Epithelial cell of prostate (primary cell): ENCODE measurements at regions not wholly inside any gene's neighbourhood (a gene's known extent, or its start where the extent isn't known, plus 50 kb on each side); places are given as distances from the start of the nearest gene placed in this dataset.
A peak's percentile ranks its signal among the peaks of the same experiment; 100 is the strongest.
"Not testable (repeated sequence)": the region's sequence is repeated elsewhere in the genome, so short reads cannot be mapped to it uniquely, and the experiment has no call there.

ENCODE experiments used
- DNase-seq: peaks from one replicate; pipeline ENCODE4 v3.0.0-alpha.2; 2011; ENCODE audit warnings: low read depth, low spot score
- H3K27ac ChIP-seq: fragments of 450-650 bp; 2 replicates; pipeline ENCODE4 v1.5.1; 2017; ENCODE audit warnings: mild to moderate bottlenecking

DNA sequence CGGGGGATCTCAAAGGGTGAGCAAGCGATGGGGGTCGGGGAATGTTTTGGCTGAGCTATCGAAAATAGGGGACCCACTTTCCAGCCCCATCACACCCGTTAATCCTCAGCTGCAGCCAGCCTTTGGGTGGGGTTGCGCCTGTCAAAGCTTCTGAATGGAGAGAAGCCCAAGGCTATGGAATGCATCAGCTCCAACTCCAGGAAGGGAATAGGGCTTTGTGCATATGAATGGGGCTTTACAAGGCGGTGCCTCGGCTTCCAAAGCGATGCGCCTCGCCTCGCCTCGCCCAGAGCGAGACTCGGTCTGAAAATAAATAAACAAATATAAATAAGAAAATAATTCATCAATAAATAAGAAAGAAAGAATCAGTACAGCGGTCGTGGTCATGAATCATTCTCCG lies 751.4 kb upstream of the DEFB115 start:
- no peak for DNase-seq
- H3K27ac ChIP-seq = no peak overlapping the region

DNA sequence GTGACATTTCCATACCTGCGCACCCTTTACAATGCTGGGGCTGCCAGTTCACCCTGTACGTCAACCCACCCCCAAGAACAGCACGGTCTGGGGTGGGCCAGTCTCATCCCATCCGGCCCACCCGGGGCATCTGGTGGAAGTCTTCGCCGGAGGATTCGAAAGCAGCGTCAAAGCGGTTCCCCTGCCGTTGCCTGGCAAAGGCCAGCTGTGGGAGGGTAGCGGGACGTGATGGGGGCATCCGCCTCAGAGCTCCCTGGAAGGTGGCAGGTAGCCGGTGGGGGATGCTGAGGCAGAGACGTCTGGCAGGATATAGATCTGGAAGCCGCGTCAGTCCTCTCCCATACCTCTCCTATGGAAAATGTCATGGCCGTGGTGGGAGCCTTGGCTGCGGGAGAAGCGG lies 749.1 kb upstream of the DEFB115 start:
- not testable (repeated sequence) for DNase-seq, H3K27ac ChIP-seq

GRCh38 chr20:30511322-30512030 lies 746.0 kb upstream of the DEFB115 start:
- no peak overlapping the region for H3K27ac ChIP-seq
- DNase-seq = no peak

DNA sequence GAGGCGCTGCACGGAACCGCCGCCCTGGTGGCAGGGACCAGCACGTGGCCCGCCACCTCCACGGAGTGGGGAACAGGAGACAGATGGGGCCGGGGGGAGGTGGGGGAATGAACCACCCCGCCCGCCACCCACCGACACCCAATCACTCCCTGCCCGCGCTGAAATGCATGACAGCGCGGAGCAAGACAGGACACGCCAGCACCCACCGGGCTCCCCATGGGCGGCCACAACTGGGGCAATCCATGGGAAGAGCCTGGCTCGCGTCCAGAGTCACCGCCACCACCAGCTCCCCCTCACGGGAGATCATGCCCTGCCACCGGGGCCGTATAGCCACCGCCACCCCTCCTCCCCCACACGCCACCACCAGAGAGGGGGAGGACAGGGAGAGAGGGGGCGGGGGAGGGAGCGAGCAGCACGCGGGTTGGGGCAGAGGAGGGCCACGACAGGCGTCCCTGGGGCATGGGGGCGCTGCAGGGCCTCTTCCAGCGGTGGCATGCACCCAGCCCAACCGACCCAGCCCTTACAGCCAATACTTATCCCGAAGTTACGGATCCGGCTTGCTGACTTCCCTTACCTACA lies 744.3 kb upstream of the DEFB115 start:
- DNase-seq = no peak
- no peak overlapping the region for H3K27ac ChIP-seq

- H3K27ac ChIP-seq, DNase-seq: not testable (repeated sequence)
Measured at GRCh38 chr20:30515915-30516314, 741.5 kb upstream of the DEFB115 start.

DNA sequence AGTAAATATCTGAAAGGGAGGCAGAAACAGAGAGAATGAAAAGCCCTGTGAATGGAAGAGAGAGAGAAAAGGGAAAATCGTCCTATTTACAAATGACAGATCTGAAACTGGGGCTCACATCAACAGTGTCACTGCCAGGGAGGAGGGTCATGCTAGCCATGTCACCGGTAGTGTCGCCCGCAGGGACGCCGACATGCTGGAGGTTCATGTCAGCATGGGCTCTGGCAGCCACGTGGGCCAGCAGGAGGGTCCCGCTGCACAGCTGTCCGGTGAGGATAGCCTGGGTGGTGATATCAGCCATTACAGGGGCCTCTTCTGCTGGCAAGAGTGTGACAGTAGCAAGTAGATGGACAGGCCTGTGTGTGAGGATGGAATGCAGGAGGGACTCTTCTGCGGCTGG lies 738.6 kb upstream of the DEFB115 start:
- H3K27ac ChIP-seq, DNase-seq: not testable (repeated sequence)

DNA sequence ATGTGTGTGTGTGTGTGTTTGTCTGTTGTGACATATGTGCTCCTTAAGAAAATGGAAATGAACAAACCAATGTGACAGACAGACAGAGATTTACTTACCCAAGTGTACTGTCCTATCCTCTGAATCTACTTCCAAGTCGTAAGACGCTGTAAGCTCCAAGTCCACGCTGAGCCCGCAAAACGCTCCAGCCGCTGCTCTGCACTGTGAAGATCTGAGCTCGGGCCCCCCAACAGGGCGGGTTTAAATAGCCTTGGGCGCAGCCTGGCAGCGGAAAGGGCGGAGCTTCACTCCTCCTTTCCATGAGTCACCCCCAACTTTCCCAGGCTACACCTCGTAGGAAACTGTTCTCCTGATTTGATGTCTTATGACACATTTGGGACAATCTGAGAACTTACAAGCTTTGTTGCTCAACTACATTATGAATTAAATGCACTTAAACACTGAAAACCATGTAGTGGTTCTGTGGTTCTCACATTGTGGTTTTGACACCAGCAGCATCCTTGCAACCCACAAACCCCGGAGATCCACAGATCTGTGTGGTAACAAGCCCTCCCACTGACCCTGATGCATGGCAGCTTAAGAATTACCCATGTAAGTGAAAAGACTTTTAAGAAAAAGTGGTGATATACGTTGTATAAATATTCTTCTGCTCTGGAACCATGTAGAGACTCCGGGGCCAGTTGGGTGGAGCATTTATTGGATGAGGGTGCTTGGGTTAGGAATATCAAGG lies 735.6 kb upstream of the DEFB115 start:
- DNase-seq, H3K27ac ChIP-seq: not testable (repeated sequence)

GRCh38 chr20:30524155-30524554 lies 733.3 kb upstream of the DEFB115 start:
- DNase-seq, H3K27ac ChIP-seq: not testable (repeated sequence)

- not testable (repeated sequence) for H3K27ac ChIP-seq, DNase-seq
Measured at GRCh38 chr20:30524761-30525160, 732.7 kb upstream of the DEFB115 start.

GRCh38 chr20:30533653-30534052 lies 723.8 kb upstream of the DEFB115 start:
- DNase-seq, H3K27ac ChIP-seq: not testable (repeated sequence)

- H3K27ac ChIP-seq, DNase-seq: not testable (repeated sequence)
Measured at GRCh38 chr20:30537459-30537858, 720.0 kb upstream of the DEFB115 start.

GRCh38 chr20:30540330-30541069 lies 717.0 kb upstream of the DEFB115 start:
- DNase-seq, H3K27ac ChIP-seq: not testable (repeated sequence)

DNA sequence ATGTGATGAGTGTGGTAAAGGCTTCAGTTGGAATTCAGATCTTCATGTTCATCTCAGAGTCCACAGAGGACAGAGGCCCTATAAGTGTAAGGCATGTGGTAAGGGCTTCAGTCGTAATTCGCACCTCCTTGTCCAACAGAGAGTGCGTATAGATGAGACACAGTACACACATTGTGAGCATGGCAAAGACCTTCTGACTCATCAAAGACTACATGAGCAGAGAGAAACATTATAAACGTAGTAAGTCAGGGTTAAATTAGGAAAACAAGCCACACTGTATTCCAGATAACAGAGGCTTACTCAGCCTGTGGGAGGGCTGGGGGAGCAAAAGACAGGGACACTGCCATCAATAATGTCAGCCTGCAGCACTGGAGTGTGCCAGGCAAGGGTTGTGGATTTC lies 706.2 kb upstream of the DEFB115 start:
- DNase-seq, H3K27ac ChIP-seq: not testable (repeated sequence)

DNA sequence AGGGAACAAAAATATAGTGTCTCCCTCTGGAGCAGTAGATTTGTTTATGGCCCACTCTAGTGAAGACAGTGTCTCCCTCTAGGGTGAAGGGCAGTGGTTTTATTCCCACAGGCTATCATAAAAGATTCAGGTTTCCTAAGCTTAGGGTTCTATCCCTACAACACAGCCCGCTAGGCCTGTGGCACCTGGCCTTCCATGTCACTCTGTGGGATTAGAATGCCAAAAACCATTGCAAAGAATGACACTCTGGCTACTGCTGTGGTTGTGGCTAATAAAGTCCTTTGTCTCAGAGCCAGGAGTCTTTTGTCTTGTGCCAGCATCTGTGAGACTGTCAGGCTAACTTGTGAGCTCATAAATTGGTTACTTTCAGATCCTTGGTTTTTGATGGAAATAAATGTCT lies 700.7 kb upstream of the DEFB115 start:
- not testable (repeated sequence) for H3K27ac ChIP-seq, DNase-seq

DNA sequence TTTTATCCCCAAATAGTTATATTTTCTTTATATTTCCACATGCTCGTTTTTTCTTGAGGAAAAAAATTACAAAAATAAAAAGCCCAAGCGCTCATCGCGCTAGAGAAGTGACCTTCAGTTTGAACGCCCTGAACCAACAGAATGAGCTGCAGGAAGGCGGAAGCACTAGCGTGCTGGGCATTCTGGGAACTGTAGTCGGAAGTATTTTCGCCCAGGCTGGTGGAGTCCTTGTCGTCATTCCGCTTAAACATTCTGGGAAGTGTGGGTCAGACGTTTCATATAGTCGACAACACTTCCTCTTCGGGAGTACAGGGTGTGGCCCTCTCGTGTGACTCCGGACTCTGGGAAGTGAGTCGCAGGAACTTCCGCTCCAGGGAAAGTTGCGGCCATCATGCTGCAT lies 692.4 kb upstream of the DEFB115 start:
- not testable (repeated sequence) for DNase-seq, H3K27ac ChIP-seq

DNA sequence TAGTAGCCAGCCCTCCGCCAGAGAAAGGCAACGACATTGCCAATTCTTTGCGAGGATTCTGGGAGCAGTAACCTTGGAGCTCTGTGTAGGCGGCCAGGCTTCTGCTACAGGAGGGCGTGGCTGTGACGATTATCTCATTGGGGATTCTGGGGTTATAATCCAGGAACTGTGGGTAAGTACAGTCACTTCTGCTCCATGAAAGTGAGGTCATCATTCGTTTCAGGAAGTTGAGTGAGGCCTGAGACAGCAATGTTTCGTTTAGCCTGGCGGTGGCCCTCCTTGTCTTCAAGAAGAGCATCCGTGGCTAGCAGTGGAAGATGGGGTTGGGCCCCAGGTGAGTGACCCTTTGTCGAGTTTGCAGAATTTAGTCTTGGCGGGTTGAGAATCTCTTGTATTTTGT lies 687.6 kb upstream of the DEFB115 start:
- DNase-seq, H3K27ac ChIP-seq: not testable (repeated sequence)

DNA sequence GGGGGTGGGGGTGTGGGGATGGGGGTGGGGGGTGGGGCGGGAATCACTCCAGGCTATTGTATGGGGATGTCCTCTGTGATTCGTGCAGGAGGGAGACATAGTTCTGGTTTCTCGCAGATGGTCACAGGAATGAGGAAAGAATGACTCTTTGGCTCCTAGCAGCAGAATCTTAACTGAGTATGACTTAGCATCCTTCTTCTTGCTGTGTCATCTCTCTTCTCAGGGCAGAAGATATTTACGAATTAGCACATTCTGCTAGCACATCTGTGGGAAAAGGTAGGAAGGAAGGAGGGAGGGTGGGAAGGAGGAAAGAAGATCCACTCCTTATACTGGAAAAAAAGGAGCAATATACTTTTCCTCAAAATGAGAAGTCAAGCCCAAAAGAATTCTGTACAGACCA lies 686.8 kb upstream of the DEFB115 start:
- not testable (repeated sequence) for H3K27ac ChIP-seq, DNase-seq

DNA sequence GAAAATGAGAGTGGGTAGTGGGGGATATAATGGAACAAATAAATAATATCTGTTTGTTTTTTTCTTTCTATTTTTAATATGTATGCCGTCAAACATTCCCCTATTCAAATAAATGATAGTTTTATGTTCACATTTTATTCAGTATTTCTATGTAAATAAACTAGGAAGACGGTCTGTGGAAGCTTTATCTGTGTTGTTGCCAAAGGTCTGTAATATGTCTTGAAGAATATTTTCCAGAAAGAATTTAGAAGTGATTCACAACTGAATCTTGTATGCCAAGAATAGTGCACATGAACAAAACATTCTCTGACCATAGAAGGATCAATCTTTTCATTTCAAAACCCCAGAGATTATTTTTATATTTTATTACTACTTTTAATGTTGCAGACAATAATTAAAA lies 683.1 kb upstream of the DEFB115 start:
- H3K27ac ChIP-seq, DNase-seq: not testable (repeated sequence)

GRCh38 chr20:30579069-30579468 lies 678.4 kb upstream of the DEFB115 start:
- not testable (repeated sequence) for DNase-seq, H3K27ac ChIP-seq

- peak; percentile 43 for DNase-seq
- peak overlapping the region; percentile 32 for H3K27ac ChIP-seq
Measured at GRCh38 chr20:30579824-30580438, 677.5 kb upstream of the DEFB115 start.
